Lower lobe of right lung (tissue), 2 donors: ENCODE measurements at regions not wholly inside any gene's neighbourhood (a gene's known extent, or its start where the extent isn't known, plus 50 kb on each side); places are given as distances from the start of the nearest gene placed in this dataset.

Source experiments
- ATAC-seq, 2 donors: fragments of 200-7000 bp; cut with Tn5 transposase; one replicate each; pipeline ENCODE4 v1.9.1; 2020 to 2022; ENCODE audit warnings: mild to moderate bottlenecking in 2 of 2, moderate library complexity in 2 of 2
- DNase-seq: peaks from one replicate; pipeline ENCODE4 v3.0.0-alpha.2; 2020
- H3K27ac ChIP-seq: fragments of 200-600 bp; one replicate; pipeline ENCODE4 v1.8.0; 2022
- H3K27me3 ChIP-seq: fragments of 200-600 bp; one replicate; pipeline ENCODE4 v1.8.0; 2022; ENCODE audit warnings: low read depth
- H3K36me3 ChIP-seq: fragments of 200-600 bp; one replicate; pipeline ENCODE4 v1.8.0; 2022; ENCODE audit warnings: mild to moderate bottlenecking
- H3K4me1 ChIP-seq: fragments of 200-600 bp; one replicate; pipeline ENCODE4 v1.8.0; 2022
- H3K4me3 ChIP-seq: fragments of 200-600 bp; one replicate; pipeline ENCODE4 v1.8.0; 2022; ENCODE audit warnings: mild to moderate bottlenecking
- H3K9me3 ChIP-seq: fragments of 200-600 bp; one replicate; pipeline ENCODE4 v1.8.0; 2022
- CTCF ChIP-seq: fragments of 200-600 bp; IDR thresholded peaks from one replicate; pipeline ENCODE4 v1.8.0; 2022; ENCODE audit warnings: antibody characterized with exemption, mild to moderate bottlenecking
- intact Hi-C: fragments of 100-400 bp; cut with DNase I; formaldehyde crosslinking; loops from one replicate; pipeline ENCODE4 v1.11.0; 2022
- donor health status: DM: no; HTN: yes; CAD: no; lungs with severe emphysema.

- DNase-seq (no peak), ATAC-seq (no peak)
- Histone ChIP-seq H3K4me1 (no peaks in the 10 kb centered on the region), H3K4me3 (no peak overlapping the region), H3K36me3 (no peaks in the 10 kb centered on the region), H3K9me3 (no peaks in the 10 kb centered on the region), H3K27me3 (no peaks in the 10 kb centered on the region), H3K27ac (no peak overlapping the region)
- intact Hi-C loops = no loop called here
- no peak for TF ChIP-seq CTCF
Observed at GRCh38 chr10:64075604-64076003, 554.4 kb downstream of the REEP3 start.

- Histone ChIP-seq H3K27me3 (no peaks in the 10 kb centered on the region), H3K4me3 (no peak overlapping the region), H3K9me3 (no peaks in the 10 kb centered on the region), H3K36me3 (no peaks in the 10 kb centered on the region), H3K27ac (no peak overlapping the region), H3K4me1 (no peaks in the 10 kb centered on the region)
- intact Hi-C loops = no loop called here
- ATAC-seq (no peak), DNase-seq (no peak)
- TF ChIP-seq CTCF = no peak
Observed at GRCh38 chr10:64076322-64076940, 555.2 kb downstream of the REEP3 start.

- Histone ChIP-seq H3K4me3 (no peak overlapping the region), H3K36me3 (no peaks in the 10 kb centered on the region), H3K9me3 (no peaks in the 10 kb centered on the region), H3K27me3 (no peaks in the 10 kb centered on the region), H3K4me1 (no peaks in the 10 kb centered on the region), H3K27ac (no peak overlapping the region)
- intact Hi-C loops = no loop called here
- ATAC-seq (no peak), DNase-seq (no peak)
- no peak for TF ChIP-seq CTCF
Observed at GRCh38 chr10:64079341-64079740, 558.1 kb downstream of the REEP3 start.

- Histone ChIP-seq H3K36me3 (no peaks in the 10 kb centered on the region), H3K9me3 (no peaks in the 10 kb centered on the region)
Observed at GRCh38 chr10:64080071-64080470, 558.9 kb downstream of the REEP3 start.

GRCh38 chr10:64081947-64082482 is 560.8 kb downstream of the REEP3 start:
- Histone ChIP-seq H3K27me3 (no peaks in the 10 kb centered on the region), H3K27ac (no peak overlapping the region), H3K36me3 (no peaks in the 10 kb centered on the region), H3K4me1 (no peaks in the 10 kb centered on the region), H3K4me3 (no peak overlapping the region), H3K9me3 (no peaks in the 10 kb centered on the region)
- ATAC-seq (no peak), DNase-seq (no peak)
- intact Hi-C loops = no loop called here
- TF ChIP-seq CTCF = no peak

More at GRCh38 chr10:64080071-64080470, 558.9 kb downstream of the REEP3 start:
- Histone ChIP-seq H3K4me3 (no peak overlapping the region), H3K4me1 (no peaks in the 10 kb centered on the region), H3K27me3 (no peaks in the 10 kb centered on the region), H3K27ac (no peak overlapping the region)
- TF ChIP-seq CTCF = no peak
- intact Hi-C loops = no loop called here
- DNase-seq (no peak), ATAC-seq (no peak)
